Ramos (cell line): ENCODE measurements at regions not wholly inside any gene's neighbourhood (a gene's known extent, or its start where the extent isn't known, plus 50 kb on each side); places are given as distances from the start of the nearest gene placed in this dataset.
"Not testable (repeated sequence)": the region's sequence is repeated elsewhere in the genome, so short reads cannot be mapped to it uniquely, and the experiment has no call there.

Experiments used
- in situ Hi-C: fragments of 300-500 bp; cut with MboI; formaldehyde crosslinking; loops from one replicate; pipeline ENCODE4 v1.14.3; 2022; ENCODE audit warnings: low sequenced_read_pairs; ENCODE audit not compliant: unreplicated experiment

DNA sequence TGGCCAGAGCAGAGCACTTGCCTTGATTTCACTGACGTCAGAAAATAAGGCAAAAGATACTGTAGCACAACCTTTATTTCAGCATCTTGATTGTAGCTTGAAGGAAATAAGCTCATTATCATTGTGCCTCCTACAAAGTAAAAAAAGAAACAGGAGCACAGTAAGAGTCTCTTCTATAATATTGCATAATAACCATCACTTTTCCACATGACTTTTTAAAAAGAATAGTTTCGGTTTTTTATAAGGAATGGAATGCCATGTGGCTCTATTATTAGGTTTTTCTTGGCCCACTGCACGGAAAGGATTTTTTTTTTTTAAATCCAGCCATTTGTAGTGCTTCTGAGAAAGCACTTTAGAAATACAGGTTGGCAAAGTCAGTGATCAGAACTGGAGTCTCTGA is 655.3 kb downstream of the LRRC70 start:
- in situ Hi-C loops = no loop called here

DNA sequence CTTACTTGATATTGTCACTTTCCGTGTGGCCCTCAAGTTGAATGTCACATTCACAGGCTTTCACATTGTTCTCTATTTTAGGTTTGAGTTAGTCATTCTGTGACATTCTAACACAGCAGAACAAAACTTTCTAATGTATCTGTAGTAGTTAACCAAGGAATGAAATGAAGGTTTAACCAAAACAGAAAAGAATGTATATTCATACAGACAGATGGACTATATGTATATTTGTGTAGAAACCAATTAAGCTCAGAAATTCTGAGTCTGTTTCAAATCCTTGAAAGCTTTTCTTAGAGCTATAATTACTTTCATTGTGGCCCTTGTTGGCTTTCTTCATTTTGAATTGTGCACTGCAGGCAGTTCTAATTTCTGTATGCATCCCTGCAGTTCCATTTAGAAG is 654.7 kb downstream of the LRRC70 start:
- in situ Hi-C loops = no loop called here

DNA sequence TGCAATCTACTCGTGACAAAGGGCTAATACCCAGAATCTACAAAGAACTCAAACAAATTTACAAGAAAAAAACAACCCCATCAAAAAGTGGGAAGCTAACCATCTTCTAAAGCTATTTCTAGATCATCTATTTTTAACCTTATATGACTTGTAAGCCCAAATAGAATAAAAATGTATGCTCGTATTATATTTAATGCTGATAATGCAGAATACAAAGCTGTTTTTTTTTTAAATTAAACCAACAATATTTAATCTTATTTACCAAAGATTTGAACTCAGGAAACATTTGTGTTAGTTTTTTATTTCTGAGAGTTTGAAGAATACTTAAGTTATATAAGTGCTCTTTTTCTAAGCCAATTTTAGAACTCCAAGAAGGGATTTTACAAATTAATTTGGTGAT is 652.1 kb downstream of the LRRC70 start:
- in situ Hi-C loops = no loop called here

DNA sequence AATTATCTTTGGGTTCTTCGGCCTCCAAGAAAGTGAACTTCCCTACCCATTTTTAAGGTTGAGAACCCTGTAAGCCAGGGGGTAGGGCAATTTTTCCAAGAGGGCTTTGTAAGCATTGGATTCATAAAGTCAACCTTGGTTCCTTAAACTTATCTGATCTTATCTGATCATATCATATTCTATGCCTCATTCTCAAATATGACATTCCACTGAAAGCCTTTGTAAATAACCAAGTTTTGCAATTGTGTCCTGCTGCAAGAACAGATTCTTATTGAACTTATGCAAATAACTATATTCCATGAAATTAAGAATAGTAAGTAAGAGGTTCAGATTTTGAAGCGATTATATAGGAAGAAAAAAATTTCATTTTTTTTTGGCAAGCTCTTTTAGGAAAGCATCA is 649.5 kb downstream of the LRRC70 start:
- in situ Hi-C loops = no loop called here

DNA sequence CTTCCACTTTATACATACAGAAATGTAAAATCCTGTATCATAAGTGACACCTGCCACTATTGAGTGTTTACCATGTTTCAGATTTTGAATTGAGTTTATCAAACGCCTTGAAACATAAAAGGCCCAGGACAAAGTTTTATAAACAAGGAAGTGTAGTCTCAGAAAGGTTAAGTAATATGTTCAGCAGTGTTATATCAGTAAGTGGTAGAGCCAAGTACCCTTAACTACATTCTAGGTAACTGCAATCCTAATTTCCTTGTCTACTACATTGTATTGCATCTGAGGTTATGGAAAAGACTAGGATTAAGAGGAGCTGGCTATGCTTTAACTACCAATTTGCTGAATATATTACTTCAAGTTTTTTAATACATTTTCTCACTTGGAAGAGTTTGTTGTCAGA is 641.6 kb downstream of the LRRC70 start:
- in situ Hi-C loops = no loop called here

DNA sequence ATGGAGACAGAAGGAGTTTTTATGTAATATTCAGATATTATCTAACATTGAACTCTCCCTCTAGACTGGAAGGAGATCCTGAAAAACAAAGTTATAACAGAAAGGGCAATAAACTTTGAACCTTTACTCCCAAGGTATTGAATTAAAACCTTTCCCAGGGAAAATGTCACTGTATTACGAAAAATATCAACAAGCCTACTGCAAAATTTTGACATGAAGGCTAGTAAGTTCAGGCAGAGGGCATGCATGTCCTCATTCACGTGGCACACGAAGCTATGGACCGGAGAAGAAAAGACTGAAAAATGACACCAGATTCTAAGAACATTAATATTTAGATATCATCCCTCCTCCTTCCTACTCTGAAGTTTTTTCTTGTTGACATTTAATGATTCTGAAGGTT is 638.8 kb downstream of the LRRC70 start:
- in situ Hi-C loops = no loop called here

DNA sequence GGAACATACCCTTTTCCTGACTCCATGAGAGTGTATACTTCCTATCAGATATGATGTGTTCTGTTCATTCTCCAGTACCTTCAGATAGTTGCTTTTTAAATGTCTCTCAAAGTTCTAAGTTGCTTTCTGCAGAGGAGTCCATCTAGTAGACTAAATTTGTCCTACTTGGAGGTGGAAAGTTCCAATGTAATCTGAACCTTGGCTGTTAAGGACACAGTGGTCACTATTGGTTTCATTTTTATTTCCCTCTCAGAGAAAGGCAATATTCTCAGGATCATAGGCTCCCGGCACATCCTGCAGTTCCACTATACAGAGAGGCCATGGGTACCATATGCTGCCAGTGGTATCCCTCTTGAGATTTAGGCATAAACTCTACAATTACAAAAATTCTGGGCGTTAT is 634.6 kb downstream of the LRRC70 start:
- in situ Hi-C loops = no loop called here

DNA sequence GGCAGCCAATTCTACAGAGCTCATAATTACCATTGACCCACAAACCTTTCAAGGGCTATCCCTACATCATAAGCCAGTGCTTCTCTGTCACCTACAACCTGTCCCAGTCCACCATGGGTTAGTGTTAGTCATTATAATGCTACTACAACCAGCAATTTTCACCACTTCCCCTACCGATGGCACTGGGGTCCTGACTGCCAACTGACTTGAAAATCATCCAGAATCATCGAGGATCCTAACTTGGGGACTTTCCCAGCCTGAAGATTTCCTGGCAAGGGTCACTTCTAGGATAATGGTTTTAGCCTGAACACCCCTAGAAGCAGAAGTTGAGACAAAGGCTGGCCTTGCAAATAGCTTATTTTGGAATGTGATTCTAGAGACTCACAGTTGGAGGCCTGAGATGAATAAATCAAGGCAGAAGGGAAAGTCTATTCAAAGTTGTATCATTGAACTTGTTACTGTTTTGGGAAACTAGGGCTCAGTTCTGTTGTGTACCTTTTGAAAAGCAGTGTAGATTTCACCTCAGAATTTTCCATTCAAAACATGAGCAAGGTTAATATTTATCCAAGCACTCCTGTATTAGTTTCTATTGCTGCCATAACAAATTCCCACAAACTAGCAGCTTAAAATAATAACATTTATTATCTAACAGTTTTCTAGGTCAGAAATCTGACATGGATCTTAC is 633.0 kb downstream of the LRRC70 start:
- in situ Hi-C loops = no loop called here

DNA sequence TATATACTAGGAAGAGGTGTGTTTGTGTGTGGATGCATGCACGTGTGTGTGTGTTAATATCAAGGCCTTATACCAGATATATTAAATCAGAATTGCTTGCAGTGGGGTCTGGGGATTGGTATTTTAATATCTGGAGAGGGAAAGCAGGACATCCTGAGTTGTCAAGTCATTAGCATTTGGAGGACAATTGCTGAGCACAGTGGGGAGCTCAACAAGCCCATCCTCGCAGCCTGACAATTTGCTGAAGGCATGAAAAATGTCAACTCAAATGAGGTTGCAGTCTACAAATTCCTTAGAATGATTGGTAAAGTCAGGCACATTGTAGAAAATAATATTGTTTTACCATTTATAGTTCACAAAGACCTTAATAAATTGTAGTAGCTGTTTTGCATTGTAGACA is 627.4 kb downstream of the LRRC70 start:
- in situ Hi-C loops = no loop called here

DNA sequence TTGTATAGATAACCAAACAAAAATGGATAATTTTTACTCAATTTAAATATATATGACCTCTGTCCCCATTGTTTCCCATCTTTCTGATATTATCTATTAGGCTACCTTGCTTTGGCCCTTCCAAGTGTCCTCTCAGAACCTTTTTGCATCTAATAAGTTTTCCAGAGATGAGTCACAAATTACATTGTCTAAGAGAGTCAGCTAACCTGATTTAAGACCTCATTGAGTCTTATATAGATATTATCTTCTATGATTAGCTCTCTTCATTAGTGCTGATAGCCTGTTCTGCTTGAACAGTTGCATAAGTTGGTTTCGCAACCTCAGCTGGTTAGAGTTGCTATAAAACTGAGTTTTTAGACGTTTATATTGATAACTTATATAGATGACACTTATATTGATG is 623.1 kb downstream of the LRRC70 start:
- in situ Hi-C loops = no loop called here

DNA sequence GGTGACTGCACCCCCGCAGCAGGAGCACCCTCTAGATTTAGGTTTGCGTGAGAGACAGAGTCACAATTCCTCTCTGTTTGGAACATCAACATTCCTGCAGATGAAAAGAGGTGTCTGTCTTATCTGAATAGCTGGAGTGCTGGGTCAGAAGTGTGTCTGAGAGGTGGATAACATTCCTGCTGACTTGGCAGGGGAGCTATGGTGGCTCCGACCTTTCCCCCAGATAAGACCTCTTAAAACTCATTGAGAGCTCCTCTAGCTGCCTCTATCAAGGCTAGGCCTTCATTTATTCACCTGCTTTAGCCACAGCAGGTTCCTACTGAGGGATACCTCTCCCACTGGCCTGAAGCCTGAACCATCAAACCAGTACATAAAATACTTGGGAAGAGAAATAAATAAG is 615.5 kb downstream of the LRRC70 start:
- in situ Hi-C loops = no loop called here

DNA sequence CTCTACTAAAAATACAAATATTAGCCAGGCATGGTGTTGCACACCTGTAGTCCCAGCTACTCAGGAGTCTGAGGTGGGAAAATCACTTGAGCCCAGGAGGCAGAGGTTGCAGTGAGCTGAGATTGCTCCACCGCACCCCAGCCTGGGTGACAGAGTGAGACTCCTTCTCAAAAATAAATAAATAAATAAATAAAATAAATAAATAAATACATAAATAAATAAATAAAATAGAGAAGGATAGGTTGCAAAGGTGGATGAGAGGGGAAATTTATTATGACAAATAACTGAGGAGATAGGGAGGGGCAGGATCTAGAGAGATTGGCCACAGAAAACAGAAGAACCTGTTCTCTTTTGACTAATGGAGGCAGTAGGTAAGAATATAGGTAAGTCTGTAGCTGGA is 601.6 kb downstream of the LRRC70 start:
- in situ Hi-C loops = not testable (repeated sequence)

DNA sequence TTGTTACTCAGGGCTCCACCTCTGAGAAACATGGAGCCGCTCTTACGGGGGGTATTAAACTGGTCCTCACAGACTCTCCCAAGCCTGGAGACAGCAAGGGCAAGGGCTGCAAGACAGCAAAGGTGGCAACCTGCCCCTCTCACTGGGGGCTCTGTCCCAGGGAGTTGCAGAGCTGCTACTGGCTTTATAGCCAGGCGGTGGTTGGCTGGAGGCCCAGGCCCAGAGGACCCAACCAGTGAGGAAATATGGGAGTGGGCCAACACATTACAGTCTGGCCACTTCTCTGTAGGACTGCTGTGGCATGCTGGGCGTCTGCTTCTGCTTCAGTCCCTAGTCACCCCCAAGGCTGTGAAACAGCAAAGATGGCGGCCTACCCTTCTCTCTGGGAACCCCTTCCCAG is 597.2 kb downstream of the LRRC70 start:
- in situ Hi-C loops = no loop called here

DNA sequence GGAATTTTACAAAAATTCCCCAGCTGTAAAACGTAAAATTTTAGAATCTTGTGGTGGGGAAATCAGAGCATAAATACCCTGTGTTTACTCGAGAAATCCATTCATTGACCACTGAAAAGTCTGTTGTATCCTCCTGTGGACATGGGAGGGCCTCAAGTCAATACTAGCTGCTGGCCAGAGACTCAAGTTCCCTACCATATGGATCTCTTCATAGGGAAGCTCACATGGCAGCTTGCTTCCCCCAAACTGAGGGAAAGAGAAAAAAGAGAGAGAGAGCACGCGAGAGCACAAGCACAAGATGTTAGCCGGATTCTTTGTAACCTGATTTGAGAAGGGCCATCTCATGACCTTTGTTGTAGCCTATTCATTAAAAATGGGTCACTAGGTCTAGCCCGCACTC is 591.9 kb downstream of the LRRC70 start:
- in situ Hi-C loops = no loop called here

DNA sequence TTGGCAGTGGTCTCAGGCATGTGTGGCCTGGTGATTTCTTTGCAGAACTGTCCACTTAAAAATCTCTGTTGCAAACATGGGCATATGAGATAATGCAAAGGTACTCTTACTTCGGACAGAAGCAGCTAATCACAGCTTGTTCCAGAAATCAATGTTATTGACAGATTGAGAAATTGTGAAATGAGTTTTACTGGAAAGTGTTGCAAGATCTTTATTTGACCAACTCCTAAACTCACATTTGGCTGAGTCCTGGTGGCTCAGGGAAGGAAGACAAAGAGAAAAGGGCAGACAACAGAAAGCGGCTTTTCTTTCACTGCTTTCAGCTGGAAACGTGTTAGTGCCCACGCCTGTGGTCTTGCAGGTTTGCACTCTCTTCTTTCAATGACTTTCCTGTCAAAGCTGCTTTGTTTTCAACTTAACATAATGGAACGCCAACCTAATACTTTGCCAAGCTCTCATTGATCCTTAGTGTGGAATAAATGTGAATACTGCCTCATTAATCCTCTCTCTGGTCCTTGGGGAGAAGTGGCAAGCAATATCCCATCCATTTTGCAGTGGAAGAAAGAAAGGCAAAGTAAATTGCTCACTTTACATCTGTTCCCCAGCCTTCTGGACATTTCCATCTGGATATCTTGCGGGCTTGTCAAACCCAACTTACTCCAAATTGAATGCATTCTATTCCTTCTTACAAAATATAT is 586.4 kb downstream of the LRRC70 start:
- in situ Hi-C loops = no loop called here

DNA sequence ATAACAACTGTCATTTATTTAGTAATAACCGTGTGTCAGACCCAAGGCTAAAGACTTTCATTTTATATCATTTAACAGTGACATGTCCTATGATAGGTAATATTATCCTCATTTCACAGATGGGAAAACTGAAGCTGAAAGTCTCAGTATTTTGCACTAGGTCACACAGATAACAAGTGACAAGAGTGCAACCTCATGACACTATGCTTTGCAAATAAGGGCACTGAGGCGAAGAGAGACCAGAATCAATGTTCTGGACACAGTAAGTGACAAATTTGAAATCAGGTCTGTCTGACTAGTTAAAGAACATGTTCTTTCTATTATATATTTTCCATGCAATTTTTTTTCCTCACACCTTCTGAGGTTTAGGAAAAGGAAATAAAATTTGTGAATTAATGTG is 585.7 kb downstream of the LRRC70 start:
- in situ Hi-C loops = no loop called here

DNA sequence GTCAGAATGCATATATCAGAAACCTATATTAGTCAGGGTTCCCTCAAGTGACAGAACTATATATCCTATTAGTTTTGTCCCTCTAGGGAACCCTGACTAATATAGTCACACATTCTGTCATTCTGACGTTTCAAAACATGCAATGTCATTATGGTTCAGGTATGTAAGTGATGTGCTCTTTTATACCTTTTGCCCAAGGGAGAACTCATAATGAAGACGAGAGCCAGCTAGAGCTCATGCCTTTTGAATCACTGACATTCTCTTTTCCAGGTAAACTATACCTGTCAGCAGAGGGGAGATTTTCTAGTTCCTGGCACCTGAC is 576.7 kb downstream of the LRRC70 start:
- in situ Hi-C loops = no loop called here

DNA sequence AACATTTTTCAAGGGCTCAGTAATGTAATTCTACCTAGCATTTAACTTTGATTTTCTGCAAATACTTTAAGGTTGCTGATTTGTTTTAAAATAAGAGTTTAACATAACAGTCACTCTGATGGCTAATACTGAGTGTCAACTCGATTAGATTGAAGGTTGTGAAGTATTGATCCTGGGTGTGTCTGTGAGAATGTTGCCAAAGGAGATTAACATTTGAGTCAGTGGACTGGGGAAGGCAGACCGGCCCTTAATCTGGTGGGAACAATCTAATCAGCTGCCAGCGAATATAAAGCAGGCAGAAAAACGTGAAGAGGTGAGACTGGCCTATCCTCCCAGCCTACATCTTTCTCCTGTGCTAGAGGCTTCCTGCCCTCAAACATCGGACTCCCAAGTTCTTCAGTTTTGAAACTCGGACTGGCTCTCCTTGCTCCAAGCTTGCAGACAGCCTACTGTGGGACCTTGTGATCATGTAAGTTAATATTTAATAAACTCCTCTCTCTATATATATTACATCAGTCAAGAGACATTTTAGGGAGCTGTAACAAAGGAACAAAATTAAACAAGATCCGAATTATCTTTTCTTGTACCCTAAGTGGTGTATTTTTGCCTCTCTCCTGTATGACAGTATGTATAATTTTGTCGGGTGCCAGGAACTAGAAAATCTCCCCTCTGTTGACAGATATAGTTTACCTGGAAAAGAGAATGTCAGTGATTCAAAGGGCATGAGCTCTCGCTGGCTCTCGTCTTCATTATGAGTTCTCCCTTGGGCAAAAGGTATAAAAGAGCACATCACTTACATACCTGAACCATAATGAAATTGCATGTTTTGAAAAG is 576.1 kb downstream of the LRRC70 start:
- in situ Hi-C loops = no loop called here

DNA sequence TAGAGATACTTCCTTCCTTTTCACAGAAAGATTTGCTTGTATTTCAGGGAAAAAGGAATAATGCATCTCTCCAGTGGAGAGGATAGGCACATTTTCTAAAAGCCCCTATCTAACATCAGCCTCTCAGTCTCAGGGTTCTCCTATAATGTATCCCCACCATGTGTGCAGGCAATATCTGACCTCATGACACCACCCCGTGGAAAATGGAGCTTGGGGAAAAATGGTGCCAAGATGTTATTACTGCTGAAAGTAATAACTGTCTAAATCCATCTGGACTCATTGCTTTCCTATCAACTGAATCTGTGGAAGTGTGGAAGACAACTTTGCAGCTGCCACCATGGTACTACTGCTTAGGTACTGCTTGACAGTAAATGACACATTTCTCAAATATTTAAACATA is 574.3 kb downstream of the LRRC70 start:
- in situ Hi-C loops = no loop called here

DNA sequence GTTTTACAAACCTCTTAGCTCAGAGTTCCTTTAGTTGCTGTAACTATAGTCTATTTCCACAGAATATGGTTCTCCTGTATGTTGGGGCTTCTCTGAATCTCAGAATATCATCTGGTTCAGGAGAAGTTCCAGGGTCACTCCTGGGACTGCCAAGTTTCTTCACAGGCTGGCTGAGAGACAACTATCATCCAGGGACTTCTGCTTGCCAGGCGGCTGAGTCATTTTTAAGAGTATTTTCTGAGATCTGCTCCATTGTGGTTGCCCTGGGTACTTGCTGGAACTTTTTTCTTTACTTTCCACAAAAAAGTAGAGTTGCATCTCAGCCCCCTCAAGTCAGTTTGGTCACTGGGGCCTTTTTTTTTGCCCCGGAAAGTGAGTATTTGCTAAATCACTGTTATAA is 566.5 kb downstream of the LRRC70 start:
- in situ Hi-C loops = no loop called here

DNA sequence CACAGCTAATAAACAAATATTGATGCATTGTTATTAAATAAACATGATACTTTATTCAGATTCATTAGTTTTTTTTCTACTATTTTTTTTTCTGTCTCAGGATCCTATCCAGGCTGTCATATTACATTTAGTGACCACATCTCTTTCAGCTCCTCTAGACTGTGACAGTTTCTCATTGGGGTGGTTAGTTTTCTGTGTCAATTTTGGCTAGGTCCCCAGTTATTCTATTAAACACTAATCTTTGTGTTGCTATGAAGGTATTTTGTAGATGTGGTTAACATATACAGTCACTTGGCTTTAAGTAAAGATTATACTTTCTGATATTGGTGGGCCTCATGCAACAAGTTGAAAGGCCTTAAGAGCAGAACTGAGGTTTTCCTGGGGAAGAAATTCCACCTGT is 563.0 kb downstream of the LRRC70 start:
- in situ Hi-C loops = no loop called here

DNA sequence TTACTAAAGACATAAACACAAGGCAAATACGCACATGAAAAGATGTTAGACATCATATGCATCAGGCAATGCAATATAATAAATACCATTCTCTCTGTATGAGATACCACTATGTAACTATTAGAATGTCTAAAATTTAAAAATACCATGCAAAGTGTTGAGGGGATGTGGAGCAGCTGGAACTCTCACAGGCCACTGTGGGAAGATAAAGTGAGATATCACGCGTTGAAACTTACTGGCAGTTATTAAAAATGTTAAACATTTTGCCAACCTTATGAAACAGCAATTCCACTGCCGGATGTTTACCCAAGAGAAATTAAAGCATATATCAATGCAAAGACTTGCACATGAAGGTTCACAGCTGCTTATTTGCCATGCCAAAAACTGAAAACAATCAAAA is 556.7 kb downstream of the LRRC70 start:
- in situ Hi-C loops = no loop called here
